ENCODE measurements at regions not wholly inside any gene's neighbourhood (a gene's known extent, or its start where the extent isn't known, plus 50 kb on each side); places are given as distances from the start of the nearest gene placed in this dataset.

- DNase-seq: no peak
These were observed 515.6 kb upstream of the NR2F2 start for GRCh38 chr15:95814908-95815307.

GRCh38 chr15:95816591-95816990 is 513.9 kb upstream of the NR2F2 start:
- in situ Hi-C loops (cut with HindIII; ENCODE audit: low pct_ligation_motif_present, low pct_unique_long_range_greater_than_20kb, low sequenced_read_pairs): no loop called here
- DNase-seq: no peak

More at GRCh38 chr15:95814908-95815307, 515.6 kb upstream of the NR2F2 start:
- in situ Hi-C loops (cut with HindIII; ENCODE audit: low pct_ligation_motif_present, low pct_unique_long_range_greater_than_20kb, low sequenced_read_pairs): no loop called here

- in situ Hi-C loops (cut with HindIII; ENCODE audit: low pct_ligation_motif_present, low pct_unique_long_range_greater_than_20kb, low sequenced_read_pairs): no loop called here
- DNase-seq: no peak
These were observed 507.5 kb upstream of the NR2F2 start for GRCh38 chr15:95822961-95823360.

- in situ Hi-C loops (cut with HindIII; ENCODE audit: low pct_ligation_motif_present, low pct_unique_long_range_greater_than_20kb, low sequenced_read_pairs): no loop called here
- no peak for DNase-seq
These were observed 505.3 kb upstream of the NR2F2 start for GRCh38 chr15:95825208-95825607.

GRCh38 chr15:95825671-95826411 is 504.7 kb upstream of the NR2F2 start:
- in situ Hi-C loops (cut with HindIII; ENCODE audit: low pct_ligation_motif_present, low pct_unique_long_range_greater_than_20kb, low sequenced_read_pairs): no loop called here
- DNase-seq: no peak

GRCh38 chr15:95826412-95827195 is 503.9 kb upstream of the NR2F2 start:
- in situ Hi-C loops (cut with HindIII; ENCODE audit: low pct_ligation_motif_present, low pct_unique_long_range_greater_than_20kb, low sequenced_read_pairs): no loop called here
- DNase-seq: peak; percentile 6

- no peak for DNase-seq
- in situ Hi-C loops (cut with HindIII; ENCODE audit: low pct_ligation_motif_present, low pct_unique_long_range_greater_than_20kb, low sequenced_read_pairs): no loop called here
These were observed 501.4 kb upstream of the NR2F2 start for GRCh38 chr15:95829062-95829461.

- in situ Hi-C loops (cut with HindIII; ENCODE audit: low pct_ligation_motif_present, low pct_unique_long_range_greater_than_20kb, low sequenced_read_pairs): no loop called here
- no peak for DNase-seq
These were observed 500.2 kb upstream of the NR2F2 start for GRCh38 chr15:95830281-95830680.

GRCh38 chr15:95832668-95833067 is 497.8 kb upstream of the NR2F2 start:
- in situ Hi-C loops (cut with HindIII; ENCODE audit: low pct_ligation_motif_present, low pct_unique_long_range_greater_than_20kb, low sequenced_read_pairs): no loop called here
- DNase-seq: no peak

GRCh38 chr15:95834028-95834804 is 496.3 kb upstream of the NR2F2 start:
- no peak for DNase-seq
- in situ Hi-C loops (cut with HindIII; ENCODE audit: low pct_ligation_motif_present, low pct_unique_long_range_greater_than_20kb, low sequenced_read_pairs): no loop called here

- in situ Hi-C loops (cut with HindIII; ENCODE audit: low pct_ligation_motif_present, low pct_unique_long_range_greater_than_20kb, low sequenced_read_pairs): no loop called here
- DNase-seq: no peak
These were observed 494.0 kb upstream of the NR2F2 start for GRCh38 chr15:95836536-95836935.

- in situ Hi-C loops (cut with HindIII; ENCODE audit: low pct_ligation_motif_present, low pct_unique_long_range_greater_than_20kb, low sequenced_read_pairs): no loop called here
- DNase-seq: no peak
These were observed 493.0 kb upstream of the NR2F2 start for GRCh38 chr15:95837341-95838004.

GRCh38 chr15:95839367-95839782 is 491.1 kb upstream of the NR2F2 start:
- no peak for DNase-seq
- in situ Hi-C loops (cut with HindIII; ENCODE audit: low pct_ligation_motif_present, low pct_unique_long_range_greater_than_20kb, low sequenced_read_pairs): no loop called here

- in situ Hi-C loops (cut with HindIII; ENCODE audit: low pct_ligation_motif_present, low pct_unique_long_range_greater_than_20kb, low sequenced_read_pairs): no loop called here
- DNase-seq: no peak
These were observed 490.5 kb upstream of the NR2F2 start for GRCh38 chr15:95840004-95840403.

- DNase-seq: no peak
- in situ Hi-C loops (cut with HindIII; ENCODE audit: low pct_ligation_motif_present, low pct_unique_long_range_greater_than_20kb, low sequenced_read_pairs): no loop called here
These were observed 489.6 kb upstream of the NR2F2 start for GRCh38 chr15:95840855-95841254.

- DNase-seq: no peak
- in situ Hi-C loops (cut with HindIII; ENCODE audit: low pct_ligation_motif_present, low pct_unique_long_range_greater_than_20kb, low sequenced_read_pairs): no loop called here
These were observed 487.9 kb upstream of the NR2F2 start for GRCh38 chr15:95842576-95842975.

GRCh38 chr15:95843241-95843910 is 487.1 kb upstream of the NR2F2 start:
- in situ Hi-C loops (cut with HindIII; ENCODE audit: low pct_ligation_motif_present, low pct_unique_long_range_greater_than_20kb, low sequenced_read_pairs): no loop called here
- DNase-seq: no peak

GRCh38 chr15:95845862-95846515 is 484.5 kb upstream of the NR2F2 start:
- in situ Hi-C loops (cut with HindIII; ENCODE audit: low pct_ligation_motif_present, low pct_unique_long_range_greater_than_20kb, low sequenced_read_pairs): no loop called here
- DNase-seq: no peak

Measured in ACHN (cell line).